Smooth muscle cell (in vitro differentiated cells): ENCODE measurements at regions not wholly inside any gene's neighbourhood (a gene's known extent, or its start where the extent isn't known, plus 50 kb on each side); places are given as distances from the start of the nearest gene placed in this dataset.

ENCODE experiments used
- DNase-seq: peaks from one replicate; lab custom pipeline; 2025; ENCODE audit not compliant: unreplicated experiment; lab: John Stamatoyannopoulos, UW
- H2AFZ ChIP-seq: fragments of 200-600 bp; sonication (generic); 2 replicates; pipeline ENCODE4 v1.6.0; 2016; ENCODE audit warnings: antibody characterized with exemption, low read depth, mild to moderate bottlenecking
- H3F3A ChIP-seq: fragments of 200-600 bp; sonication (generic); 2 replicates; pipeline ENCODE4 v1.6.0; 2017; ENCODE audit warnings: antibody characterized with exemption, low read depth
- H3K27ac ChIP-seq: fragments of 200-600 bp; sonication (generic); 2 replicates; pipeline ENCODE4 v1.5.1; 2016; ENCODE audit warnings: low read depth, mild to moderate bottlenecking
- H3K27me3 ChIP-seq: fragments of 200-600 bp; sonication (generic); 2 replicates; pipeline ENCODE4 v1.6.1; 2016; ENCODE audit warnings: low read depth, mild to moderate bottlenecking
- H3K36me3 ChIP-seq: fragments of 200-600 bp; sonication (generic); 2 replicates; pipeline ENCODE4 v1.5.1; 2016; ENCODE audit warnings: low read depth
- H3K4me1 ChIP-seq: fragments of 200-600 bp; sonication (generic); 2 replicates; pipeline ENCODE4 v1.5.1; 2016; ENCODE audit warnings: low read depth
- H3K4me2 ChIP-seq: fragments of 200-600 bp; sonication (generic); 2 replicates; pipeline ENCODE4 v1.6.0; 2016; ENCODE audit warnings: mild to moderate bottlenecking
- H3K4me3 ChIP-seq: fragments of 200-600 bp; sonication (generic); 2 replicates; pipeline ENCODE4 v1.5.1; 2016; ENCODE audit warnings: mild to moderate bottlenecking
- H3K79me2 ChIP-seq: fragments of 200-600 bp; sonication (generic); 2 replicates; pipeline ENCODE4 v1.6.0; 2016; ENCODE audit warnings: low read depth, mild to moderate bottlenecking
- H3K9ac ChIP-seq: fragments of 200-600 bp; sonication (generic); 2 replicates; pipeline ENCODE4 v1.6.0; 2016; ENCODE audit warnings: low read depth
- H3K9me3 ChIP-seq: fragments of 200-600 bp; sonication (generic); replicated peaks from 2 replicates; pipeline ENCODE4 v1.5.1; 2016; ENCODE audit warnings: low read depth
- H4K20me1 ChIP-seq: fragments of 200-600 bp; sonication (generic); 2 replicates; pipeline ENCODE4 v1.6.0; 2016; ENCODE audit warnings: low read depth
- WGBS: methylation state at CpG from one replicate; pipeline ENCODE4 v1.1.7; 2016; ENCODE audit warnings: low lambda C conversion rate; 5-methylcytosine and 5-hydroxymethylcytosine counted together
- TF ChIP-seq, protein P1 (sequence below): fragments of 200-600 bp; sonication (generic); IDR thresholded peaks from 2 replicates; pipeline ENCODE4 v1.5.1; 2017; ENCODE audit warnings: borderline replicate concordance, mild to moderate bottlenecking, antibody characterized with exemption; ENCODE audit not compliant: insufficient read depth, poor library complexity, severe bottlenecking

DNA sequence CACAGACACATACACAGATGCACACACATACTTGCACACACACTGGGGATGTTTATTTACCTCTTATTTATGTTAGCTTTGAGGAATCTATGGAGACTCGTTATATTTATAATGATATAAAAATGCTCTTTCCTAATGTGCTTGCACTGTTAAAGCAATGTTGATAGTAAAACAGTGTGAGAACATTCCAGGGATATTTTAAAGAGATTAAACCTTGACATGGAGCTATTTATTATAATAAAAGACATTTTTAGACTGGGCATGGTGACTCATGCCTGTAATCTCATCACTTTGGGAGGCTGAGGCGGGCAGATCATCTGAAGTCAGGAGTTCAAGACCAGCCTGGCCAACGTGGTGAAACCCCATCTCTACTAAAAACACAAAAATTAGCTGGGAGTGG, 557.3 kb upstream of the ZNF804A start:
- H3K79me2 ChIP-seq = no peaks in the 10 kb centered on the region
- no peaks in the 10 kb centered on the region for H3K4me1 ChIP-seq
- peaks cover 5% of the 10 kb centered on the region for H3F3A ChIP-seq
- H3K4me2 ChIP-seq = no peak overlapping the region
- H4K20me1 ChIP-seq = no peaks in the 10 kb centered on the region
- peak overlapping the region; percentile 14 for H3K27ac ChIP-seq
- no peak for DNase-seq
- TF ChIP-seq, protein P1, sequence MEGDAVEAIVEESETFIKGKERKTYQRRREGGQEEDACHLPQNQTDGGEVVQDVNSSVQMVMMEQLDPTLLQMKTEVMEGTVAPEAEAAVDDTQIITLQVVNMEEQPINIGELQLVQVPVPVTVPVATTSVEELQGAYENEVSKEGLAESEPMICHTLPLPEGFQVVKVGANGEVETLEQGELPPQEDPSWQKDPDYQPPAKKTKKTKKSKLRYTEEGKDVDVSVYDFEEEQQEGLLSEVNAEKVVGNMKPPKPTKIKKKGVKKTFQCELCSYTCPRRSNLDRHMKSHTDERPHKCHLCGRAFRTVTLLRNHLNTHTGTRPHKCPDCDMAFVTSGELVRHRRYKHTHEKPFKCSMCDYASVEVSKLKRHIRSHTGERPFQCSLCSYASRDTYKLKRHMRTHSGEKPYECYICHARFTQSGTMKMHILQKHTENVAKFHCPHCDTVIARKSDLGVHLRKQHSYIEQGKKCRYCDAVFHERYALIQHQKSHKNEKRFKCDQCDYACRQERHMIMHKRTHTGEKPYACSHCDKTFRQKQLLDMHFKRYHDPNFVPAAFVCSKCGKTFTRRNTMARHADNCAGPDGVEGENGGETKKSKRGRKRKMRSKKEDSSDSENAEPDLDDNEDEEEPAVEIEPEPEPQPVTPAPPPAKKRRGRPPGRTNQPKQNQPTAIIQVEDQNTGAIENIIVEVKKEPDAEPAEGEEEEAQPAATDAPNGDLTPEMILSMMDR = no peak
- no peak overlapping the region for H2AFZ ChIP-seq
- H3K36me3 ChIP-seq = no peaks in the 10 kb centered on the region
- WGBS = 52% methylated on average over 3 of the region's 3 CpGs
- no peak overlapping the region for H3K4me3 ChIP-seq
- no peaks in the 10 kb centered on the region for H3K27me3 ChIP-seq
- H3K9ac ChIP-seq = no peak overlapping the region
- H3K9me3 ChIP-seq = no peaks in the 10 kb centered on the region

DNA sequence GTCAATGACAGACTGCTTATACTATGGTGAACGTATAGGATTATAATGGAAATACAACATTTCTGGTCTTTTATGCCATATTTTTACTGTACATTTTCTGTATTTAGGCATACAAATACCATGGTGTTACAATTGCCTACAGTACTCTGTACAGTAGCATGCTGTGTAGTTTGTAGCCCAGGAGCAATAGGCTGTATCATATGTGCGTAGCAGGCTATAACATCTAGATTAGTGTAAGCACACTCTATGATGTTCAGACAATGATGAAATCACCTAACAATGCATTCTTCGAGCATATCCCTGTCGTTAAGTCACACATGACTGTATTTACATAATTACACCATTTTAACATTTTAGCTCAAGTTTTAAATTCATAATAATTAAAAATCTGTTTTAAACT, 556.6 kb upstream of the ZNF804A start:
- H4K20me1 ChIP-seq = no peaks in the 10 kb centered on the region
- no peak overlapping the region for H3K4me3 ChIP-seq
- no peak for DNase-seq
- H3K36me3 ChIP-seq = no peaks in the 10 kb centered on the region
- 77% methylated on average over 4 of the region's 4 CpGs for WGBS
- H3K4me1 ChIP-seq = no peaks in the 10 kb centered on the region
- H2AFZ ChIP-seq = no peak overlapping the region
- H3K27ac ChIP-seq = no peak overlapping the region
- H3K27me3 ChIP-seq = no peaks in the 10 kb centered on the region
- no peak overlapping the region for H3K4me2 ChIP-seq
- no peak overlapping the region for H3K9ac ChIP-seq
- no peaks in the 10 kb centered on the region for H3K79me2 ChIP-seq
- no peaks in the 10 kb centered on the region for H3K9me3 ChIP-seq
- TF ChIP-seq, protein P1 = no peak
- H3F3A ChIP-seq = peaks cover 5% of the 10 kb centered on the region

DNA sequence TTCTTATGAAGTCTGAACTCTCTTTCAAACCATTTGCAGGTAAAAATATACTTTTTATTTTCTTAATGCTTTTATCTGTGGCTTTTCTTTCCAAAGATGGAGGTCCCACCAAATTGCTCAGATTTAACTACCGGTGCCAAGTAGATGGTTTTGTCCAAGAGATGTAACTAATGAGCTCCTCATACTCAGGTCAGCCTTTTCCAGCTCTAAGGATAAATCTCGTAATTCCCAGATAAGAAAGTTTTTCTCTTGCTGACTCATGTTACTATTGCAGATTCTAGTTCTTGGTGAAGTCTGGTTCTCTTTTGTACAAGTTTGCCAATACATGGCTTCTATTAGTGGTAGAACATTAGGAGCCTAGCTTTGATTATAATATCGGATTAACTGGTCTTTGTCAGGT, 550.8 kb upstream of the ZNF804A start:
- WGBS = 41% methylated on average over 3 of the region's 3 CpGs

DNA sequence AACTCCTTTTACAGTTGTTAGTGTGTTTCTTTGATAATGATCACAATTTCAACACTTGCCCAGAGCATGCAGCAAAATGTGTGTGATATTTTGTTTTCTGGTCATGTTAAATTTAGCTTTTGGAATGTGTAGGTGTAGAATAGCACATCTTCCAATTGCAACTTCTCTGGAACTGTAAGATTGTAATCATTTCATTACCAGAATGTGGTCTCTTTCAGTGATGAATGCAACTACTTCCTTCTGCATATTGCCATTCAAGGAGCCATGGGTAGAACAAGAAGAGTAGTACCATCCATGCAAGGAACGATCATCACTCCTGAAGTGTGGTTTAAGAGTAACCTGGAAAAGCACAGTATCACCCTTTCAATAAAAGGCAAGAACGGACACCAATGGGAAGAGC, 548.8 kb upstream of the ZNF804A start:
- H4K20me1 ChIP-seq = no peaks in the 10 kb centered on the region
- H3K4me1 ChIP-seq = no peaks in the 10 kb centered on the region
- no peaks in the 10 kb centered on the region for H3K9me3 ChIP-seq
- no peak overlapping the region for H3K4me3 ChIP-seq
- TF ChIP-seq, protein P1 = no peak
- H2AFZ ChIP-seq = no peak overlapping the region
- H3K27me3 ChIP-seq = no peaks in the 10 kb centered on the region
- no peak for DNase-seq
- 94% methylated on average over 2 of the region's 2 CpGs for WGBS
- H3F3A ChIP-seq = no peaks in the 10 kb centered on the region
- no peak overlapping the region for H3K27ac ChIP-seq
- no peaks in the 10 kb centered on the region for H3K36me3 ChIP-seq
- no peak overlapping the region for H3K9ac ChIP-seq
- H3K4me2 ChIP-seq = no peak overlapping the region
- H3K79me2 ChIP-seq = no peaks in the 10 kb centered on the region

More for the DNA sequence above, 550.8 kb upstream of the ZNF804A start:
- H3K4me3 ChIP-seq = no peak overlapping the region
- H3K27ac ChIP-seq = no peak overlapping the region
- H3K27me3 ChIP-seq = no peaks in the 10 kb centered on the region
- no peaks in the 10 kb centered on the region for H3K36me3 ChIP-seq
- H3K4me1 ChIP-seq = no peaks in the 10 kb centered on the region
- TF ChIP-seq, protein P1 = no peak
- H3K9me3 ChIP-seq = no peaks in the 10 kb centered on the region
- H3K9ac ChIP-seq = no peak overlapping the region
- H3K79me2 ChIP-seq = no peaks in the 10 kb centered on the region
- H4K20me1 ChIP-seq = no peaks in the 10 kb centered on the region
- H3F3A ChIP-seq = no peaks in the 10 kb centered on the region
- H2AFZ ChIP-seq = no peak overlapping the region
- peak overlapping the region; percentile 16 for H3K4me2 ChIP-seq
- no peak for DNase-seq
